Stimulated activated CD4-positive, alpha-beta T cell treated with anti-CD3 and anti-CD28 coated beads, Interleukin-12 subunit alpha, Interleukin-12 subunit beta, amount 100 ng/mL, for 4 hours (primary cell): ENCODE measurements at regions not wholly inside any gene's neighbourhood (a gene's known extent, or its start where the extent isn't known, plus 50 kb on each side); places are given as distances from the start of the nearest gene placed in this dataset.

ENCODE experiments used
- DNase-seq: peaks from one replicate; pipeline ENCODE4 v3.0.0-alpha.2; 2020

GRCh38 chr10:130859427-130859826, 452.1 kb downstream of the TCERG1L start:
- no peak for DNase-seq

- no peak for DNase-seq
Measured at GRCh38 chr10:130862122-130862521, 449.4 kb downstream of the TCERG1L start.

GRCh38 chr10:130862626-130863025, 448.9 kb downstream of the TCERG1L start:
- no peak for DNase-seq

GRCh38 chr10:130863044-130863443, 448.5 kb downstream of the TCERG1L start:
- DNase-seq, result no peak

GRCh38 chr10:130864961-130865818, 446.3 kb downstream of the TCERG1L start:
- DNase-seq, result no peak

GRCh38 chr10:130866857-130867256, 444.7 kb downstream of the TCERG1L start:
- no peak for DNase-seq

GRCh38 chr10:130867446-130868194, 443.9 kb downstream of the TCERG1L start:
- no peak for DNase-seq

- DNase-seq, result no peak
Measured at GRCh38 chr10:130869179-130869841, 442.2 kb downstream of the TCERG1L start.

- no peak for DNase-seq
Measured at GRCh38 chr10:130871406-130871805, 440.1 kb downstream of the TCERG1L start.

- no peak for DNase-seq
Measured at GRCh38 chr10:130873636-130874035, 437.9 kb downstream of the TCERG1L start.

- DNase-seq, result no peak
Measured at GRCh38 chr10:130875116-130875515, 436.4 kb downstream of the TCERG1L start.

GRCh38 chr10:130875897-130876472, 435.5 kb downstream of the TCERG1L start:
- no peak for DNase-seq

GRCh38 chr10:130877126-130877525, 434.4 kb downstream of the TCERG1L start:
- DNase-seq, result no peak

- DNase-seq, result no peak
Measured at GRCh38 chr10:130878131-130878530, 433.4 kb downstream of the TCERG1L start.

- no peak for DNase-seq
Measured at GRCh38 chr10:130882906-130883305, 428.6 kb downstream of the TCERG1L start.

- no peak for DNase-seq
Measured at GRCh38 chr10:130884456-130884855, 427.1 kb downstream of the TCERG1L start.

GRCh38 chr10:130885021-130885655, 426.4 kb downstream of the TCERG1L start:
- no peak for DNase-seq

GRCh38 chr10:130887170-130887569, 424.4 kb downstream of the TCERG1L start:
- no peak for DNase-seq

- no peak for DNase-seq
Measured at GRCh38 chr10:130888493-130888892, 423.0 kb downstream of the TCERG1L start.

GRCh38 chr10:130889240-130889639, 422.3 kb downstream of the TCERG1L start:
- no peak for DNase-seq

- no peak for DNase-seq
Measured at GRCh38 chr10:130889780-130890179, 421.7 kb downstream of the TCERG1L start.

GRCh38 chr10:130891066-130891465, 420.5 kb downstream of the TCERG1L start:
- no peak for DNase-seq

GRCh38 chr10:130894471-130894870, 417.1 kb downstream of the TCERG1L start:
- DNase-seq, result no peak
